Keratinocyte (primary cell): ENCODE measurements at regions not wholly inside any gene's neighbourhood (a gene's known extent, or its start where the extent isn't known, plus 50 kb on each side); places are given as distances from the start of the nearest gene placed in this dataset.
"Not testable (repeated sequence)": the region's sequence is repeated elsewhere in the genome, so short reads cannot be mapped to it uniquely, and the experiment has no call there.

Source experiments
- DNase-seq: peaks from one replicate; pipeline ENCODE4 v3.0.0-alpha.2; 2011; ENCODE audit warnings: low read depth, missing footprints, low spot score
- FAIRE-seq: peaks from 2 replicates; lab custom pipeline; 2011; peaks lifted over from hg19 to GRCh38; lab: Jason Lieb, UNC
- H2AFZ ChIP-seq: 2 replicates; pipeline ENCODE4 v1.6.0; 2012; ENCODE audit warnings: low read length, control low read depth, inconsistent platforms; ENCODE audit not compliant: control insufficient read depth
- H3K27ac ChIP-seq: 2 replicates; pipeline ENCODE4 v1.5.1; 2011; ENCODE audit warnings: low read length; ENCODE audit not compliant: control insufficient read depth, insufficient read depth
- H3K27me3 ChIP-seq: 3 replicates; pipeline ENCODE4 v1.6.0; 2011; ENCODE audit warnings: low read length; ENCODE audit not compliant: control insufficient read depth, insufficient read depth; ENCODE audit errors: extremely low read depth
- H3K36me3 ChIP-seq, 2 experiments: 2 replicates in 1 of 2; 3 replicates in 1 of 2; pipeline ENCODE4 v1.5.1; 2011; ENCODE audit warnings: low read length in 2 of 2, mild to moderate bottlenecking in 1 of 2; ENCODE audit not compliant: control insufficient read depth in 2 of 2, insufficient read depth in 2 of 2; ENCODE audit errors: extremely low read depth in 1 of 2
- H3K4me1 ChIP-seq: 3 replicates; pipeline ENCODE4 v1.5.1; 2011; ENCODE audit warnings: low read length; ENCODE audit not compliant: control insufficient read depth, insufficient read depth; ENCODE audit errors: extremely low read depth
- H3K4me2 ChIP-seq: 3 replicates; pipeline ENCODE4 v1.6.0; 2011; ENCODE audit warnings: low read depth, low read length; ENCODE audit not compliant: control insufficient read depth, insufficient read depth; ENCODE audit errors: extremely low read depth
- H3K4me3 ChIP-seq, 3 experiments: fragments of 200-600 bp in 1 of 3; sonication (generic) in 1 of 3; 2 replicates in 2 of 3; 3 replicates in 1 of 3; pipeline ENCODE4 v1.5.1; 2011 to 2016; ENCODE audit warnings: low read length in 3 of 3, mild to moderate bottlenecking in 3 of 3, control low read depth in 2 of 3, inconsistent platforms in 1 of 3, low read depth in 1 of 3, mixed read lengths in 1 of 3, mixed run types in 1 of 3, moderate library complexity in 1 of 3; ENCODE audit not compliant: control insufficient read depth in 2 of 3, insufficient read depth in 2 of 3; ENCODE audit errors: extremely low read depth in 1 of 3
- H3K79me2 ChIP-seq: 2 replicates; pipeline ENCODE4 v1.6.0; 2012; ENCODE audit warnings: low read length; ENCODE audit not compliant: control insufficient read depth, insufficient read depth
- H3K9ac ChIP-seq: 3 replicates; pipeline ENCODE4 v1.6.0; 2011; ENCODE audit warnings: low read length; ENCODE audit not compliant: control insufficient read depth, insufficient read depth; ENCODE audit errors: extremely low read depth
- H3K9me1 ChIP-seq: 3 replicates; pipeline ENCODE4 v1.6.0; 2011; ENCODE audit warnings: low read length; ENCODE audit not compliant: control insufficient read depth, insufficient read depth; ENCODE audit errors: extremely low read depth
- H3K9me3 ChIP-seq: 2 replicates; pipeline ENCODE4 v1.5.1; 2012; ENCODE audit warnings: low read depth, low read length; ENCODE audit not compliant: control insufficient read depth
- H4K20me1 ChIP-seq: 3 replicates; pipeline ENCODE4 v1.6.0; 2011; ENCODE audit warnings: low read length; ENCODE audit not compliant: control insufficient read depth, insufficient read depth; ENCODE audit errors: extremely low read depth
- dilution Hi-C: fragments of 300-500 bp; cut with MboI; formaldehyde crosslinking; loops from one replicate; pipeline ENCODE4 v1.7.0; 2020; ENCODE audit warnings: low sequenced_read_pairs; ENCODE audit not compliant: extremely low pct_ligation_motif_present

- H3K27ac ChIP-seq, H2AFZ ChIP-seq, H3K4me1 ChIP-seq, H3K36me3 ChIP-seq, H3K9me1 ChIP-seq, dilution Hi-C loops, DNase-seq, H3K4me3 ChIP-seq, H3K79me2 ChIP-seq, H3K27me3 ChIP-seq, H3K4me2 ChIP-seq, H4K20me1 ChIP-seq, H3K9me3 ChIP-seq, H3K9ac ChIP-seq, FAIRE-seq: not testable (repeated sequence)
These were observed 76.4 kb upstream of the COBL start for GRCh38 chr7:51393003-51393402.

DNA sequence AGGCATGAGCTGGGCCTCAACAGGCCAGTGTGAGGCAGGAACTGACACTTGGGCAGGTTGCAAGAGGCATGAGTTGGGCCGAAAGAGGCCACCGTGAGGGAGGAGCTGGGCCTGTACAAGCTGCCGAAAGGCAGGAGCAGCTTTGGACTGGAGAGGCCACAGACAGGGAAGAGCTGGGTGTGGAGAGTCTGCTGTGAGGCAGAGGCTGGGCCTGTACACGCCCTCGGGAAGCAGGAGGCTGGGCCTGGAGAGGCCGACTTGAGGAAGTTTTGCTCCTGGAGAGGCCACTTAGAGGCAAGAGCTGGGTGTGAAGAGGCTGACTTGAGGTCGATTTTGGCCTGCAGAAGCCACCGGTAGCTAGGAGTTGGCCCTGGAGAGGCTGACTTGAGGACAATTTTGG lies 73.3 kb upstream of the COBL start:
- dilution Hi-C loops, DNase-seq, H3K4me1 ChIP-seq, H3K9me1 ChIP-seq, H3K4me2 ChIP-seq, H3K9me3 ChIP-seq, H3K9ac ChIP-seq, H3K27me3 ChIP-seq, H2AFZ ChIP-seq, H3K4me3 ChIP-seq, H3K27ac ChIP-seq, H3K79me2 ChIP-seq, H4K20me1 ChIP-seq, H3K36me3 ChIP-seq, FAIRE-seq: not testable (repeated sequence)

- H3K9me1 ChIP-seq, H3K36me3 ChIP-seq, H3K4me2 ChIP-seq, DNase-seq, H3K4me1 ChIP-seq, H3K4me3 ChIP-seq, H3K27me3 ChIP-seq, H3K9me3 ChIP-seq, H3K27ac ChIP-seq, H4K20me1 ChIP-seq, H3K79me2 ChIP-seq, H3K9ac ChIP-seq, dilution Hi-C loops, H2AFZ ChIP-seq, FAIRE-seq: not testable (repeated sequence)
These were observed 72.7 kb upstream of the COBL start for GRCh38 chr7:51389216-51389812.

DNA sequence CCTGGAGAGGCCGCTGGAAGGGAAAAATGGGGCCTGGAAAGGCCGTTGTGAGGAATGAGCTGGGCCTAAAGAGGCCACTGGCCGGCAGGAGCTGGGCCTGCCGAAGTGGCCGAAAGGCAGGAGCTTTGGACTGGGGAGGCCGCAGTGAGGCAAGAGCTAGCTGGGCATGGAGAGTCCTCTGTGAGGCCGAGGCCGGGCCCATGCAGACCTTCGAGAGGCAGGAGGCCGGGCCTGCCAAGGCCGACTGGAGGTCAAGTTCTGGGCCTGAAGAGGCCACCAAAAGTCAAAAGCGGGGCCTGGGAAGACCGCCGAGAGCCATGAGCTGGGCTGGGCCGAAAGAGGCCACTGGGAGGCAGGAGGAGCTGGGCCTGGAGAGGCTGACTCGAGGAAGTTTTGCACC lies 71.6 kb upstream of the COBL start:
- H4K20me1 ChIP-seq, H3K36me3 ChIP-seq, DNase-seq, H3K27me3 ChIP-seq, H3K4me3 ChIP-seq, H2AFZ ChIP-seq, H3K9me3 ChIP-seq, H3K9ac ChIP-seq, dilution Hi-C loops, H3K4me1 ChIP-seq, FAIRE-seq, H3K4me2 ChIP-seq, H3K27ac ChIP-seq, H3K9me1 ChIP-seq, H3K79me2 ChIP-seq: not testable (repeated sequence)

DNA sequence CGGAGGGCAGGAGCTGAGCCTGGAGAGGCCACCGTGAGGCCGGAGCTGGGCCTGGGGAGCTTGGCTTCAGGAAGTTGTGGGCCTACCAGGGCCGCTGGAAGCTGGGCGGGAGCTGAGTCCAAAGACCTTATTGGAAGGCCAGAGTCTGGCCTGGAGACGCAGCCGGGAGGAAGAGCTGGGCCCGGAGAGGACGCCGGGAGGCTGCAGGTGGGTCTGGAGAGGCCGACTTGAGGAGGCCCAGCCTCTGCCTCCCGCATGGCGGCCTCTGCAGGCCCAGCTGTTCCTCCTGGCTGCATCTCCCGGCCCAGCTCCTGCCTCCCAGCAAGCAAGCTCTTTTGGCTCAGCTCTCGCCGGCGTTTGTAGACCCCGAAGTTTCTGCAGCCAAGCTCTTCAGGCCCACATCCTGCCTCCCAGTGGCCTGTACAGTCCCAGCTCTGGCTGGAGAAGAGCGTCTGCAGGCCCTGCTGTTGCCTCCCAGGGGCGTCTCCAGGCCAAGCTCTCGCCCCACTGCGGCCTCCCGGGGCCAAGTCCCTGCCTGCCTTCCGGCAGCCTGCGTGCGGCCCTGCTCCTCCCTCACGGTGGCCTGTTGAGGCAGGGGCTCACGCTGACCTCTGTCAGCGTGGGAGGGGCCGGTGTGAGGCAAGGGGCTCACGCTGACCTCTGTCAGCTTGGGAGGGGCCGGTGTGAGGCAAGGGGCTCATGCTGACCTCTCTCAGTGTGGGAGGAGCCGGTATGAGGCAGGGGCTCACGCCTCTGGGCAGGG lies 70.4 kb upstream of the COBL start:
- H3K9ac ChIP-seq, H3K27me3 ChIP-seq, H3K36me3 ChIP-seq, H3K4me1 ChIP-seq, DNase-seq, H2AFZ ChIP-seq, H3K4me3 ChIP-seq, H3K9me3 ChIP-seq, FAIRE-seq, H3K9me1 ChIP-seq, H3K27ac ChIP-seq, H4K20me1 ChIP-seq, H3K79me2 ChIP-seq, dilution Hi-C loops, H3K4me2 ChIP-seq: not testable (repeated sequence)
